ENCODE measurements at regions not wholly inside any gene's neighbourhood (a gene's known extent, or its start where the extent isn't known, plus 50 kb on each side); places are given as distances from the start of the nearest gene placed in this dataset.

DNA sequence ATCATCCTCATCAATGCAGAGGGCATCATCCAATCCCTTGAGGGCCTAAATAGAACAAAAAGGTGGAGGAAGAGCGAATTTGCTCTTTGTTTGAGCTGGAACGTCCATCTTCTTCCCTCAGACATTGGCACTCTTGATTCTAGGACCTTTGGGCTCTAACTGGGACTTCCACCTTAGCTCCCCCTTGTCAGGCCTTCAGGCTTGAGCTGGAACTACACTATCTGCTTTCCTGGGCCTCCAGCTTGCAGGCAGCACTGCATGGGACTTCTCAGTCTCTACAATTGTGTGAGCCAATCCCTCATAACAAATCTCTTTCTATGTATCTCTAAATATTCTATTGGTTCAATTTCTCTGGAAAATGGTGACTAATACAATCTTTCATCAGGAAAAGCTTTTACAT lies 155.4 kb downstream of the MCHR2 start:
- no peak overlapping the region for H3K9ac ChIP-seq
- ChIA-PET POLR2A (no interaction called here), CTCF (interaction anchor here (1.3 kb wide), 1 partner anchor 29 kb away, joined by 7 read pairs; no protein-coding TSS in a partner anchor)
- no peak overlapping the region for H2AFZ ChIP-seq (ENCODE audit: low read depth)
- DNase-seq, result no peak
- no peaks in the 10 kb centered on the region for H3K27me3 ChIP-seq (ENCODE audit: insufficient read depth)
- H3K4me1 ChIP-seq (ENCODE audit: control insufficient read depth in 1 of 2, insufficient read depth in 2 of 2, low read depth in 1 of 2, low read length in 1 of 2), result no peaks in the 10 kb centered on the region
- no peaks in the 10 kb centered on the region for H3K79me2 ChIP-seq (ENCODE audit: insufficient read depth)
- H3K9me3 ChIP-seq, result no peaks in the 10 kb centered on the region
- no peaks in the 10 kb centered on the region for H3K9me2 ChIP-seq
- TF ChIP-seq RXRA (IDR thresholded peaks at IDR 0.05; ENCODE audit: borderline replicate concordance, low read depth) (no peak), POLR2AphosphoS5 (IDR thresholded peaks at IDR 0.05; ENCODE audit: low read depth, low read length) (no peak), NFIC (IDR thresholded peaks at IDR 0.05; ENCODE audit: borderline replicate concordance) (no peak), TAF1 (IDR thresholded peaks at IDR 0.05; ENCODE audit: borderline replicate concordance, low read depth, low read length) (no peak), ELF1 (IDR thresholded peaks at IDR 0.05) (no peak), RCOR1 (IDR thresholded peaks at IDR 0.05; ENCODE audit: low read length) (no peak), USF2 (IDR thresholded peaks at IDR 0.05; ENCODE audit: borderline replicate concordance, low read depth, low read length) (no peak), CHD2 (IDR thresholded peaks at IDR 0.05; ENCODE audit: low read length, partially characterized antibody) (no peak), SIN3A (IDR thresholded peaks at IDR 0.05; ENCODE audit: borderline replicate concordance, low read depth, low read length) (no peak), ZBTB33 (IDR thresholded peaks at IDR 0.05; ENCODE audit: borderline replicate concordance, low read depth) (no peak), MAX (IDR thresholded peaks at IDR 0.05; ENCODE audit: low read depth) (no peak), JUND (IDR thresholded peaks at IDR 0.05) (no peak), FOSL2 (IDR thresholded peaks at IDR 0.05; ENCODE audit: borderline replicate concordance, low read depth) (no peak)
- no peaks in the 10 kb centered on the region for H3K36me3 ChIP-seq (replicated peaks in 1 of 2; ENCODE audit: control insufficient read depth in 1 of 2, insufficient read depth in 2 of 2, low read length in 1 of 2)
- H3K4me2 ChIP-seq, result no peak overlapping the region
- H3K27ac ChIP-seq (ENCODE audit: low read depth in 2 of 2, low read length in 1 of 2), result no peak overlapping the region
- no peaks in the 10 kb centered on the region for H4K20me1 ChIP-seq (ENCODE audit: insufficient read depth)
- no peaks in the 10 kb centered on the region for H3F3A ChIP-seq (replicated peaks; ENCODE audit: insufficient read depth)
- no peak overlapping the region for H3K4me3 ChIP-seq (ENCODE audit: low read depth in 2 of 2, low read length in 1 of 2)
- WGBS (ENCODE audit: low lambda C conversion rate), result 8% methylated on average over 2 of the region's 2 CpGs

DNA sequence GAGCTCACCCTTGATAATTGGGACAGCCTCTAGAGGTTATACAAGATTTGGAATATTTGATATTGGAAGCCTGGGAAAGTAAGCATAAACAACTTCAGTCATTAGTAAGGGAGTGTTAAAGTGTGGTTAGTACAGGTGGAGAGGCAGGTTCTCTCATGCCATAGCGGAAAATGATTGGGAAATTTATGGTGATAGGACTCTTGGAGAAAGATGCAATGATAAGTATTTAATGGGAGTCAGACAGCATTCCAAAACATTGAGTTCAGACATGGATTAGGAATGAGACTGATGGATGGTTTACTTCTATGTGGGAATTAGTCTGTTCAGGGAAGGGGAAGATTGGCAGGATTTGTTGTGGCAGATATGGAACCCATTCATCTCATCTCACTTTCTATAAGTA lies 152.7 kb downstream of the MCHR2 start:
- Histone ChIP-seq H3K9me3 (no peaks in the 10 kb centered on the region), H3K9me2 (no peaks in the 10 kb centered on the region), H3F3A (replicated peaks; ENCODE audit: insufficient read depth) (no peaks in the 10 kb centered on the region), H3K4me2 (no peak overlapping the region), H4K20me1 (ENCODE audit: insufficient read depth) (no peaks in the 10 kb centered on the region), H3K4me3 (ENCODE audit: low read depth in 2 of 2, low read length in 1 of 2) (no peak overlapping the region), H3K4me1 (ENCODE audit: control insufficient read depth in 1 of 2, insufficient read depth in 2 of 2, low read depth in 1 of 2, low read length in 1 of 2) (no peaks in the 10 kb centered on the region), H3K27me3 (ENCODE audit: insufficient read depth) (no peaks in the 10 kb centered on the region; the same call in 1 of the 2 replicates), H3K36me3 (replicated peaks in 1 of 2; ENCODE audit: control insufficient read depth in 1 of 2, insufficient read depth in 2 of 2, low read length in 1 of 2) (no peaks in the 10 kb centered on the region), H2AFZ (ENCODE audit: low read depth) (no peak overlapping the region), H3K9ac (no peak overlapping the region), H3K79me2 (ENCODE audit: insufficient read depth) (no peaks in the 10 kb centered on the region), H3K27ac (ENCODE audit: low read depth in 2 of 2, low read length in 1 of 2) (no peak overlapping the region)
- WGBS (ENCODE audit: low lambda C conversion rate), result 0% methylated on average over 1 of the region's 1 CpG
- POLR2A ChIA-PET, result no interaction called here
- DNase-seq, result no peak
- CTCF ChIA-PET, result interaction anchor here (1.6 kb wide), 1 partner anchor 27 kb away, joined by 8 read pairs; no protein-coding TSS in a partner anchor
- TF ChIP-seq FOSL2 (IDR thresholded peaks at IDR 0.05; ENCODE audit: borderline replicate concordance, low read depth) (no peak), FOXM1 (IDR thresholded peaks at IDR 0.05; ENCODE audit: low read depth) (no peak), MEF2A (IDR thresholded peaks at IDR 0.05; ENCODE audit: borderline replicate concordance, low read depth) (no peak), EZH2phosphoT487 (IDR thresholded peaks at IDR 0.05; ENCODE audit: borderline replicate concordance, low read depth) (no peak), NRF1 (IDR thresholded peaks at IDR 0.05; ENCODE audit: low read depth, low read length) (no peak), YY1 (IDR thresholded peaks at IDR 0.05; ENCODE audit: low read depth) (no peak), TEAD4 (IDR thresholded peaks at IDR 0.05; ENCODE audit: borderline replicate concordance, insufficient read depth) (no peak), RFX5 (IDR thresholded peaks at IDR 0.05; ENCODE audit: low read length) (no peak), MAX (IDR thresholded peaks at IDR 0.05; ENCODE audit: low read depth) (no peak), SIN3A (IDR thresholded peaks at IDR 0.05; ENCODE audit: borderline replicate concordance, low read depth, low read length) (no peak), TAF1 (IDR thresholded peaks at IDR 0.05; ENCODE audit: borderline replicate concordance, low read depth, low read length) (no peak), RCOR1 (IDR thresholded peaks at IDR 0.05; ENCODE audit: low read length) (no peak), ZBTB33 (IDR thresholded peaks at IDR 0.05; ENCODE audit: borderline replicate concordance, low read depth) (no peak), POLR2AphosphoS5 (IDR thresholded peaks at IDR 0.05; ENCODE audit: low read depth, low read length) (no peak), GATA2 (CRISPR knock-in tag; IDR thresholded peaks at IDR 0.05) (no peak), FOXJ3 (CRISPR knock-in tag; IDR thresholded peaks at IDR 0.05) (no peak), MXI1 (IDR thresholded peaks at IDR 0.05; ENCODE audit: low read depth, low read length) (no peak)

Data from SK-N-SH (cell line).